H1 (cell line): ENCODE measurements at regions not wholly inside any gene's neighbourhood (a gene's known extent, or its start where the extent isn't known, plus 50 kb on each side); places are given as distances from the start of the nearest gene placed in this dataset.

ENCODE experiments used
- CTCF ChIA-PET: fragments of 300-600 bp; sonication (Branson Sonifier 250); formaldehyde crosslinking; loops from one replicate; lab custom pipeline; 2021; ENCODE audit not compliant: partially characterized antibody; lab: Charles Lee
- POLR2A ChIA-PET: fragments of 300-600 bp; sonication (Branson Sonifier 250); formaldehyde crosslinking; loops from one replicate; lab custom pipeline; 2021; ENCODE audit warnings: inconsistent platforms; ENCODE audit not compliant: partially characterized antibody; lab: Charles Lee
- DNase-seq, 2 experiments: peaks; one replicate each; pipeline versions ENCODE4 v3.0.0 to v3.0.0-alpha.2; 2010 to 2022; ENCODE audit warnings: low spot score in 2 of 2, low read depth in 1 of 2, mixed read lengths in 1 of 2
- FAIRE-seq: peaks from 2 replicates; lab custom pipeline; 2011; peaks lifted over from hg19 to GRCh38; lab: Jason Lieb, UNC
- H2AFZ ChIP-seq: 2 replicates; pipeline ENCODE4 v1.8.1; 2012; ENCODE audit warnings: low read length, inconsistent platforms
- H2AK5ac ChIP-seq: 2 replicates; pipeline ENCODE4 v1.6.1; 2013; ENCODE audit warnings: low read depth, low read length
- H2BK120ac ChIP-seq: replicated peaks from 2 replicates; pipeline ENCODE3; 2013; ENCODE audit warnings: low read depth, low read length, inconsistent platforms
- H2BK12ac ChIP-seq: 2 replicates; pipeline ENCODE4 v1.6.1; 2013; ENCODE audit warnings: low read depth, low read length
- H2BK15ac ChIP-seq: 2 replicates; pipeline ENCODE4 v1.6.1; 2013; ENCODE audit warnings: low read length
- H2BK20ac ChIP-seq: 2 replicates; pipeline ENCODE4 v1.6.1; 2013; ENCODE audit warnings: low read length
- H2BK5ac ChIP-seq: 2 replicates; pipeline ENCODE4 v1.6.1; 2013; ENCODE audit warnings: low read depth, low read length
- H3K14ac ChIP-seq: 2 replicates; pipeline ENCODE4 v1.6.1; 2013; ENCODE audit warnings: inconsistent platforms; ENCODE audit not compliant: insufficient read length
- H3K18ac ChIP-seq: 2 replicates; pipeline ENCODE4 v1.6.1; 2013; ENCODE audit warnings: low read length; ENCODE audit errors: extremely low read depth
- H3K23ac ChIP-seq: 2 replicates; pipeline ENCODE4 v1.6.1; 2013; ENCODE audit warnings: inconsistent platforms; ENCODE audit not compliant: insufficient read length
- H3K23me2 ChIP-seq: 2 replicates; pipeline ENCODE4 v1.6.1; 2013; ENCODE audit warnings: low read depth, low read length
- H3K27ac ChIP-seq: 2 replicates; pipeline ENCODE4 v1.6.1; 2011; ENCODE audit warnings: low read depth, low read length, inconsistent platforms
- H3K27me3 ChIP-seq, 4 experiments: replicated peaks in 1 of 4; 1 replicate in 1 of 4; 2 replicates in 3 of 4; pipeline versions ENCODE4 v1.6.1 to v1.8.1; 2011 to 2013; ENCODE audit warnings: low read length in 3 of 4, mild to moderate bottlenecking in 3 of 4, inconsistent platforms in 2 of 4, mixed read lengths in 2 of 4, moderate library complexity in 1 of 4; ENCODE audit not compliant: control insufficient read depth in 3 of 4, insufficient read depth in 3 of 4; ENCODE audit errors: extremely low read depth in 1 of 4
- H3K36me3 ChIP-seq, 4 experiments: 2 replicates each; pipeline versions ENCODE4 v1.6.1 to v1.8.1; 2011 to 2013; ENCODE audit warnings: mild to moderate bottlenecking in 4 of 4, low read length in 3 of 4, moderate library complexity in 2 of 4, control low read depth in 1 of 4, inconsistent platforms in 1 of 4; ENCODE audit not compliant: insufficient read depth in 4 of 4, control insufficient read depth in 2 of 4
- H3K4ac ChIP-seq: replicated peaks from 2 replicates; pipeline ENCODE3; 2013; ENCODE audit warnings: low read length, low read depth, mixed read lengths, inconsistent platforms; ENCODE audit not compliant: insufficient read length
- H3K4me1 ChIP-seq, 4 experiments: replicated peaks in 1 of 4; 1 replicate in 1 of 4; 2 replicates in 3 of 4; pipeline versions ENCODE4 v1.6.1 to v1.8.1; 2011 to 2013; ENCODE audit warnings: low read length in 3 of 4, inconsistent platforms in 2 of 4, mixed read lengths in 1 of 4; ENCODE audit not compliant: insufficient read depth in 4 of 4, control insufficient read depth in 3 of 4
- H3K4me2 ChIP-seq, 2 experiments: 2 replicates each; pipeline versions ENCODE4 v1.6.1 to v1.8.1; 2011 to 2013; ENCODE audit warnings: low read depth in 2 of 2, low read length in 2 of 2, control low read depth in 1 of 2, inconsistent platforms in 1 of 2, mild to moderate bottlenecking in 1 of 2; ENCODE audit not compliant: insufficient read depth in 1 of 2
- H3K4me3 ChIP-seq, 4 experiments: fragments of 200-600, 300-600 bp in 1 of 4; sonication (generic), shearing (Covaris generic), sonication (Bioruptor Twin) in 1 of 4; 2 replicates each; pipeline versions ENCODE4 v1.5.1 to v1.8.1; 2011 to 2016; ENCODE audit warnings: low read length in 4 of 4, low read depth in 3 of 4, control low read depth in 2 of 4, inconsistent platforms in 2 of 4, mild to moderate bottlenecking in 2 of 4, mixed read lengths in 1 of 4, moderate library complexity in 1 of 4; ENCODE audit not compliant: insufficient read depth in 2 of 4; ENCODE audit errors: extremely low read depth in 1 of 4
- H3K56ac ChIP-seq: replicated peaks from 2 replicates; pipeline ENCODE3; 2013; ENCODE audit warnings: low read depth, mild to moderate bottlenecking, mixed read lengths, low read length, inconsistent platforms; ENCODE audit not compliant: insufficient read length
- H3K79me1 ChIP-seq: 2 replicates; pipeline ENCODE4 v1.6.1; 2013; ENCODE audit warnings: low read depth, low read length, control low read depth
- H3K79me2 ChIP-seq, 2 experiments: 2 replicates each; pipeline versions ENCODE4 v1.6.1 to v1.8.1; 2012 to 2013; ENCODE audit warnings: low read length in 2 of 2, mild to moderate bottlenecking in 2 of 2, inconsistent platforms in 1 of 2; ENCODE audit not compliant: insufficient read depth in 2 of 2, control insufficient read depth in 1 of 2
- H3K9ac ChIP-seq, 4 experiments: replicated peaks in 1 of 4; 1 replicate in 1 of 4; 2 replicates in 3 of 4; pipeline versions ENCODE4 v1.6.1 to v1.8.1; 2011 to 2013; ENCODE audit warnings: low read depth in 3 of 4, low read length in 3 of 4, control low read depth in 2 of 4, mild to moderate bottlenecking in 2 of 4, moderate library complexity in 2 of 4, inconsistent platforms in 1 of 4; ENCODE audit errors: extremely low read depth in 1 of 4
- H3K9me3 ChIP-seq, 2 experiments: 2 replicates each; pipeline versions ENCODE4 v1.6.1 to v1.8.1; 2012 to 2013; ENCODE audit warnings: mild to moderate bottlenecking in 2 of 2, moderate library complexity in 2 of 2, control low read depth in 1 of 2, inconsistent platforms in 1 of 2, low read depth in 1 of 2, low read length in 1 of 2, mixed read lengths in 1 of 2; ENCODE audit not compliant: insufficient read depth in 2 of 2
- H4K20me1 ChIP-seq, 2 experiments: replicated peaks in 1 of 2; 2 replicates each; pipeline versions ENCODE3 to v1.8.1; 2011 to 2013; ENCODE audit warnings: inconsistent platforms in 2 of 2, low read length in 2 of 2, mild to moderate bottlenecking in 1 of 2; ENCODE audit not compliant: insufficient read depth in 2 of 2, control insufficient read depth in 1 of 2
- H4K5ac ChIP-seq: 2 replicates; pipeline ENCODE4 v1.6.1; 2013; ENCODE audit warnings: low read length, low read depth, mixed read lengths, inconsistent platforms; ENCODE audit not compliant: insufficient read length
- H4K8ac ChIP-seq: 2 replicates; pipeline ENCODE4 v1.8.0; 2013; ENCODE audit warnings: mild to moderate bottlenecking, moderate library complexity, low read length, inconsistent platforms; ENCODE audit not compliant: insufficient read depth; ENCODE audit errors: extremely low read depth
- H4K91ac ChIP-seq: replicated peaks from 2 replicates; pipeline ENCODE3; 2013; ENCODE audit warnings: low read length, mixed read lengths, inconsistent platforms; ENCODE audit not compliant: insufficient read length
- CBX8 ChIP-seq: fragments of 300-800, 300-1000 bp; sonication (generic); IDR thresholded peaks from 2 replicates; pipeline ENCODE4 v1.7.1; 2016; ENCODE audit warnings: low read depth, low read length, borderline replicate concordance
- CTCF ChIP-seq, 3 experiments: IDR thresholded peaks; 1 replicate in 2 of 3; 2 replicates in 1 of 3; pipeline versions ENCODE4 v1.5.1 to v1.6.1; 2011; ENCODE audit warnings: low read length in 3 of 3, mild to moderate bottlenecking in 3 of 3, inconsistent platforms in 2 of 3, low read depth in 1 of 3, moderate library complexity in 1 of 3; ENCODE audit not compliant: insufficient read depth in 1 of 3; ENCODE audit errors: control extremely low read depth in 1 of 3
- E2F6 ChIP-seq: IDR thresholded peaks from 2 replicates; pipeline ENCODE4 v1.6.1; 2012; ENCODE audit warnings: inconsistent platforms
- EGR1 ChIP-seq: IDR thresholded peaks from 2 replicates; pipeline ENCODE4 v1.6.1; 2011; ENCODE audit warnings: low read depth, low read length, borderline replicate concordance
- FOSL1 ChIP-seq: IDR thresholded peaks from 2 replicates; pipeline ENCODE4 v1.6.1; 2011; ENCODE audit warnings: mild to moderate bottlenecking, low read depth, low read length, moderate library complexity; ENCODE audit not compliant: insufficient read depth
- GTF2F1 ChIP-seq: IDR thresholded peaks from 2 replicates; pipeline ENCODE4 v1.6.1; 2012; ENCODE audit warnings: low read depth, low read length, improper control_type of control experiment, borderline replicate concordance
- HDAC6 ChIP-seq: IDR thresholded peaks from one replicate; pipeline ENCODE4 v1.7.1; 2012; ENCODE audit warnings: low read depth, mild to moderate bottlenecking, inconsistent platforms, low read length, moderate library complexity
- JUN ChIP-seq: IDR thresholded peaks from 2 replicates; pipeline ENCODE4 v1.6.1; 2011; ENCODE audit warnings: low read depth, mild to moderate bottlenecking, improper control_type of control experiment, low read length
- JUND ChIP-seq: IDR thresholded peaks from 2 replicates; pipeline ENCODE4 v1.6.1; 2011; ENCODE audit warnings: mild to moderate bottlenecking, improper control_type of control experiment, low read length
- NRF1 ChIP-seq: IDR thresholded peaks from 2 replicates; pipeline ENCODE4 v1.6.1; 2011; ENCODE audit warnings: mild to moderate bottlenecking, low read depth, low read length, improper control_type of control experiment
- POU5F1 ChIP-seq: IDR thresholded peaks from 2 replicates; pipeline ENCODE4 v1.6.1; 2011; ENCODE audit warnings: low read depth, mild to moderate bottlenecking, low read length, moderate library complexity
- SAP30 ChIP-seq: fragments of 300-600 bp; sonication (generic); IDR thresholded peaks from 2 replicates; pipeline ENCODE4 v1.7.1; 2012; ENCODE audit warnings: low read length, moderate library complexity, mild to moderate bottlenecking, inconsistent platforms; ENCODE audit not compliant: insufficient read depth, insufficient replicate concordance
- TBP ChIP-seq: IDR thresholded peaks from 2 replicates; pipeline ENCODE4 v1.6.1; 2011; ENCODE audit warnings: low read depth, low read length, improper control_type of control experiment

- Histone ChIP-seq H3K79me2 (no peaks in the 10 kb centered on the region), H2BK20ac (no peak overlapping the region), H4K8ac (no peak overlapping the region), H3K14ac (no peak overlapping the region), H3K9ac (no peak overlapping the region), H2BK5ac (no peak overlapping the region), H4K91ac (no peak overlapping the region), H3K36me3 (no peaks in the 10 kb centered on the region), H3K4me3 (no peak overlapping the region), H3K23ac (no peak overlapping the region), H4K20me1 (no peaks in the 10 kb centered on the region), H2BK120ac (no peak overlapping the region), H4K5ac (no peak overlapping the region), H3K4me2 (no peak overlapping the region), H2AK5ac (no peak overlapping the region), H3K27ac (no peak overlapping the region), H2AFZ (no peak overlapping the region), H3K56ac (no peak overlapping the region), H3K79me1 (no peaks in the 10 kb centered on the region), H3K23me2 (no peaks in the 10 kb centered on the region), H3K9me3 (no peaks in the 10 kb centered on the region), H3K4ac (no peak overlapping the region), H2BK15ac (no peak overlapping the region), H2BK12ac (no peak overlapping the region), H3K18ac (no peak overlapping the region), H3K4me1 (no peaks in the 10 kb centered on the region), H3K27me3 (no peaks in the 10 kb centered on the region)
- POLR2A ChIA-PET: no interaction called here
- no peak for DNase-seq
- no peak for FAIRE-seq
- CTCF ChIA-PET: interaction anchor here (0.8 to 1.3 kb wide), 2 partner anchors 14 to 24 kb away, joined by 3 read pairs; no protein-coding TSS in a partner anchor
- no peak for TF ChIP-seq SAP30
- no peak for TF ChIP-seq POU5F1
- no peak for TF ChIP-seq TBP
- TF ChIP-seq CBX8: no peak
- TF ChIP-seq EGR1: no peak
- no peak for TF ChIP-seq GTF2F1
- TF ChIP-seq JUND: no peak
- no peak for TF ChIP-seq NRF1
- TF ChIP-seq CTCF (IDR thresholded peaks at IDR 0.05; ENCODE audit: control extremely low read depth in 1 of 3, insufficient read depth in 1 of 3, low read depth in 1 of 3, low read length in 3 of 3): no peak
- no peak for TF ChIP-seq JUN
- TF ChIP-seq E2F6: no peak
- no peak for TF ChIP-seq HDAC6
- no peak for TF ChIP-seq FOSL1
These were observed 188.4 kb upstream of the VEGFC start for GRCh38 chr4:176981074-176981473.
